Mesenchymal stem cell (in vitro differentiated cells and primary cell): ENCODE measurements at regions not wholly inside any gene's neighbourhood (a gene's known extent, or its start where the extent isn't known, plus 50 kb on each side); places are given as distances from the start of the nearest gene placed in this dataset.

Experiments used
- DNase-seq: peaks from one replicate; pipeline ENCODE4 v3.0.0-alpha.2; 2013
- H2AFZ ChIP-seq: one replicate; pipeline ENCODE4 v1.6.1; 2013; ENCODE audit warnings: low read depth, mild to moderate bottlenecking, control low read depth, inconsistent platforms, low read length, moderate library complexity
- H2AK5ac ChIP-seq: 2 replicates; pipeline ENCODE4 v1.6.1; 2013; ENCODE audit warnings: low read length, moderate library complexity, mild to moderate bottlenecking, inconsistent platforms; ENCODE audit not compliant: severe bottlenecking
- H2BK120ac ChIP-seq: one replicate; pipeline ENCODE4 v1.6.1; 2013; ENCODE audit warnings: low read depth, mild to moderate bottlenecking, inconsistent platforms, low read length, moderate library complexity
- H2BK12ac ChIP-seq, 2 experiments: one replicate each; pipeline ENCODE4 v1.6.1; 2013; ENCODE audit warnings: inconsistent platforms in 2 of 2, low read length in 2 of 2, mild to moderate bottlenecking in 2 of 2, moderate library complexity in 2 of 2, control low read depth in 1 of 2
- H2BK15ac ChIP-seq: one replicate; pipeline ENCODE4 v1.6.1; 2013; ENCODE audit warnings: mild to moderate bottlenecking, low read depth, inconsistent platforms; ENCODE audit not compliant: poor library complexity, severe bottlenecking
- H2BK5ac ChIP-seq: 2 replicates; pipeline ENCODE4 v1.6.1; 2013; ENCODE audit warnings: low read depth, mild to moderate bottlenecking, low read length, control low read depth, inconsistent platforms; ENCODE audit not compliant: poor library complexity, severe bottlenecking
- H3K14ac ChIP-seq, 2 experiments: one replicate each; pipeline ENCODE4 v1.6.1; 2013; ENCODE audit warnings: inconsistent platforms in 2 of 2, low read length in 2 of 2, control low read depth in 1 of 2, mild to moderate bottlenecking in 1 of 2, moderate library complexity in 1 of 2
- H3K18ac ChIP-seq, 2 experiments: one replicate each; pipeline ENCODE4 v1.6.1; 2013; ENCODE audit warnings: inconsistent platforms in 2 of 2, low read length in 2 of 2, control low read depth in 1 of 2, low read depth in 1 of 2, mild to moderate bottlenecking in 1 of 2
- H3K23ac ChIP-seq, 2 experiments: one replicate each; pipeline ENCODE4 v1.6.1; 2013; ENCODE audit warnings: inconsistent platforms in 2 of 2, low read length in 2 of 2, mild to moderate bottlenecking in 2 of 2, moderate library complexity in 2 of 2, control low read depth in 1 of 2
- H3K27ac ChIP-seq: 2 replicates; pipeline ENCODE4 v1.5.1; 2013; ENCODE audit warnings: mild to moderate bottlenecking, moderate library complexity, low read length, control low read depth, inconsistent platforms; ENCODE audit not compliant: poor library complexity, severe bottlenecking
- H3K27me3 ChIP-seq, 2 experiments: 2 replicates each; pipeline versions ENCODE4 v1.6.1 to v1.7.0; 2013; ENCODE audit warnings: low read length in 2 of 2, mild to moderate bottlenecking in 2 of 2, moderate library complexity in 2 of 2, control low read depth in 1 of 2, inconsistent platforms in 1 of 2; ENCODE audit not compliant: control insufficient read depth in 1 of 2, insufficient read depth in 1 of 2
- H3K36me3 ChIP-seq, 2 experiments: 2 replicates each; pipeline versions ENCODE4 v1.6.1 to v1.7.0; 2013; ENCODE audit warnings: low read length in 2 of 2, control low read depth in 1 of 2, inconsistent platforms in 1 of 2, low read depth in 1 of 2, mild to moderate bottlenecking in 1 of 2; ENCODE audit not compliant: insufficient read depth in 2 of 2, control insufficient read depth in 1 of 2
- H3K4ac ChIP-seq, 2 experiments: one replicate each; pipeline ENCODE4 v1.6.1; 2013; ENCODE audit warnings: inconsistent platforms in 2 of 2, low read length in 2 of 2, mild to moderate bottlenecking in 2 of 2, moderate library complexity in 2 of 2, control low read depth in 1 of 2, low read depth in 1 of 2
- H3K4me1 ChIP-seq: 2 replicates; pipeline ENCODE4 v1.6.1; 2013; ENCODE audit warnings: low read depth, low read length, control low read depth; ENCODE audit not compliant: control insufficient read depth, insufficient read depth
- H3K4me2 ChIP-seq: 2 replicates; pipeline ENCODE4 v1.6.1; 2013; ENCODE audit warnings: low read length, mild to moderate bottlenecking, inconsistent platforms; ENCODE audit not compliant: poor library complexity, severe bottlenecking
- H3K4me3 ChIP-seq, 2 experiments: 2 replicates each; pipeline versions ENCODE4 v1.5.1 to v1.7.0; 2013; ENCODE audit warnings: low read length in 2 of 2, mild to moderate bottlenecking in 2 of 2, control low read depth in 1 of 2, low read depth in 1 of 2; ENCODE audit not compliant: insufficient read depth in 1 of 2
- H3K79me1 ChIP-seq: replicated peaks from 2 replicates; pipeline ENCODE4 v1.6.1; 2013; ENCODE audit warnings: mild to moderate bottlenecking, control low read depth, low read length, inconsistent platforms; ENCODE audit not compliant: poor library complexity, severe bottlenecking
- H3K9ac ChIP-seq: 2 replicates; pipeline ENCODE4 v1.7.0; 2013; ENCODE audit warnings: mild to moderate bottlenecking, low read length, moderate library complexity
- H3K9me3 ChIP-seq: 2 replicates; pipeline ENCODE4 v1.7.0; 2013; ENCODE audit warnings: mild to moderate bottlenecking, low read length; ENCODE audit not compliant: control insufficient read depth
- H4K8ac ChIP-seq: one replicate; pipeline ENCODE4 v1.6.1; 2013; ENCODE audit warnings: inconsistent platforms, mild to moderate bottlenecking, low read length, moderate library complexity
- H4K91ac ChIP-seq: one replicate; pipeline ENCODE4 v1.6.1; 2013; ENCODE audit warnings: mild to moderate bottlenecking, low read length, inconsistent platforms
- WGBS: methylation state at CpG from one replicate; pipeline ENCODE4 v1.1.7; 2013; ENCODE audit warnings: mixed read lengths; 5-methylcytosine and 5-hydroxymethylcytosine counted together

- H2AK5ac ChIP-seq = no peak overlapping the region
- H3K4me1 ChIP-seq = no peaks in the 10 kb centered on the region
- no peak for DNase-seq
Measured at GRCh38 chr1:214103778-214104177, 116.0 kb downstream of the PROX1 start.

GRCh38 chr1:214106375-214106774 is 118.6 kb downstream of the PROX1 start:
- DNase-seq = no peak
- H3K4ac ChIP-seq = no peak overlapping the region
- no peak overlapping the region for H3K4me3 ChIP-seq
- no peaks in the 10 kb centered on the region for H3K27me3 ChIP-seq
- no peaks in the 10 kb centered on the region for H3K79me1 ChIP-seq
- no peak overlapping the region for H2AK5ac ChIP-seq
- no peak overlapping the region for H4K91ac ChIP-seq
- no peak overlapping the region for H2BK5ac ChIP-seq
- H3K4me1 ChIP-seq = no peaks in the 10 kb centered on the region
- no peak overlapping the region for H3K14ac ChIP-seq
- no peak overlapping the region for H2BK15ac ChIP-seq
- no peak overlapping the region for H3K18ac ChIP-seq
- no peak overlapping the region for H3K4me2 ChIP-seq
- H2BK12ac ChIP-seq = no peak overlapping the region
- 93% methylated on average over 6 of the region's 9 CpGs for WGBS
- H2AFZ ChIP-seq = no peak overlapping the region
- no peak overlapping the region for H3K9ac ChIP-seq
- no peaks in the 10 kb centered on the region for H3K36me3 ChIP-seq
- H4K8ac ChIP-seq = no peak overlapping the region
- H3K27ac ChIP-seq = no peak overlapping the region
- H3K23ac ChIP-seq = no peak overlapping the region
- H2BK120ac ChIP-seq = no peak overlapping the region
- H3K9me3 ChIP-seq = peaks cover 10% of the 10 kb centered on the region

More at GRCh38 chr1:214103778-214104177, 116.0 kb downstream of the PROX1 start:
- H3K27ac ChIP-seq = no peak overlapping the region
- H3K36me3 ChIP-seq = no peaks in the 10 kb centered on the region
- H3K79me1 ChIP-seq = no peaks in the 10 kb centered on the region
- H3K4me2 ChIP-seq = no peak overlapping the region
- no peak overlapping the region for H2BK120ac ChIP-seq
- H2AFZ ChIP-seq = no peak overlapping the region
- H3K27me3 ChIP-seq = no peaks in the 10 kb centered on the region
- H3K23ac ChIP-seq = no peak overlapping the region
- H2BK5ac ChIP-seq = no peak overlapping the region
- no peak overlapping the region for H3K4ac ChIP-seq
- H2BK15ac ChIP-seq = no peak overlapping the region
- no peak overlapping the region for H4K91ac ChIP-seq
- H3K4me3 ChIP-seq = no peak overlapping the region
- peak overlapping the region; percentile 22 for H3K9ac ChIP-seq
- no peak overlapping the region for H3K18ac ChIP-seq
- 97% methylated on average over 2 of the region's 2 CpGs for WGBS
- H2BK12ac ChIP-seq = no peak overlapping the region
- peaks cover 10% of the 10 kb centered on the region for H3K9me3 ChIP-seq
- no peak overlapping the region for H4K8ac ChIP-seq
- no peak overlapping the region for H3K14ac ChIP-seq

GRCh38 chr1:214107322-214108096 is 119.7 kb downstream of the PROX1 start:
- peak overlapping the region in 1 of 2 experiments; percentile 55 for H3K4me3 ChIP-seq
- H3K79me1 ChIP-seq = no peaks in the 10 kb centered on the region
- H3K18ac ChIP-seq = no peak overlapping the region
- peak overlapping the region; percentile 21 for H3K9ac ChIP-seq
- H4K91ac ChIP-seq = no peak overlapping the region
- H4K8ac ChIP-seq = no peak overlapping the region
- no peak overlapping the region for H2BK12ac ChIP-seq
- H3K36me3 ChIP-seq = no peaks in the 10 kb centered on the region
- H3K27me3 ChIP-seq = no peaks in the 10 kb centered on the region
- H3K23ac ChIP-seq = no peak overlapping the region
- no peak overlapping the region for H2AFZ ChIP-seq
- no peak overlapping the region for H2BK5ac ChIP-seq
- no peak overlapping the region for H2AK5ac ChIP-seq
- 81% methylated on average over 21 of the region's 25 CpGs for WGBS
- no peaks in the 10 kb centered on the region for H3K4me1 ChIP-seq
- H2BK120ac ChIP-seq = no peak overlapping the region
- H3K14ac ChIP-seq = no peak overlapping the region
- H3K4me2 ChIP-seq = no peak overlapping the region
- no peak overlapping the region for H3K27ac ChIP-seq
- H2BK15ac ChIP-seq = no peak overlapping the region
- H3K4ac ChIP-seq = no peak overlapping the region
- H3K9me3 ChIP-seq = peaks cover 10% of the 10 kb centered on the region
- DNase-seq = no peak

GRCh38 chr1:214108097-214108446 is 120.3 kb downstream of the PROX1 start:
- Histone ChIP-seq H3K9ac (no peak overlapping the region), H4K91ac (no peak overlapping the region), H2BK5ac (no peak overlapping the region), H2AFZ (no peak overlapping the region), H3K4me1 (no peaks in the 10 kb centered on the region), H2BK120ac (no peak overlapping the region), H3K36me3 (no peaks in the 10 kb centered on the region), H3K4me3 (no peak overlapping the region), H3K4me2 (no peak overlapping the region), H3K9me3 (peaks cover 10% of the 10 kb centered on the region), H3K18ac (no peak overlapping the region), H2BK15ac (no peak overlapping the region), H3K4ac (no peak overlapping the region), H4K8ac (no peak overlapping the region), H3K79me1 (no peaks in the 10 kb centered on the region), H2AK5ac (no peak overlapping the region), H3K14ac (no peak overlapping the region), H3K27ac (no peak overlapping the region), H3K23ac (no peak overlapping the region), H3K27me3 (no peaks in the 10 kb centered on the region), H2BK12ac (no peak overlapping the region)
- DNase-seq = no peak
- 83% methylated on average over 1 of the region's 1 CpG for WGBS
